Caco-2 (cell line): ENCODE measurements at regions not wholly inside any gene's neighbourhood (a gene's known extent, or its start where the extent isn't known, plus 50 kb on each side); places are given as distances from the start of the nearest gene placed in this dataset.

Experiments
- BruUV-seq: library from RNA; stranded (reverse); fragments of 400-500 nt; replicated peaks from 2 replicates; lab custom pipeline; 2021; lab: Mats Ljungman, UMichigan
- CTCF ChIA-PET: fragments of 300-600 bp; sonication (Branson Sonifier 250); formaldehyde crosslinking; loops from one replicate; lab custom pipeline; 2022; ENCODE audit warnings: antibody characterized with exemption; lab: Charles Lee
- POLR2A ChIA-PET: fragments of 300-600 bp; sonication (Branson Sonifier 250); formaldehyde crosslinking; loops from one replicate; lab custom pipeline; 2022; ENCODE audit warnings: antibody characterized with exemption; lab: Charles Lee
- DNase-seq, 2 experiments: peaks; one replicate each; pipeline versions ENCODE4 v3.0.0 to v3.0.0-alpha.2; 2020 to 2022
- H3K27me3 ChIP-seq: replicated peaks from 2 replicates; pipeline ENCODE4 v1.6.0; 2011; ENCODE audit warnings: low read length; ENCODE audit not compliant: control insufficient read depth, insufficient read depth
- H3K36me3 ChIP-seq: 2 replicates; pipeline ENCODE4 v1.5.1; 2011; ENCODE audit warnings: low read length; ENCODE audit not compliant: control insufficient read depth, insufficient read depth
- H3K4me1 ChIP-seq: fragments of 250-450 bp; sonication (Bioruptor Pico); 2 replicates; pipeline ENCODE4 v1.5.1; 2020; ENCODE audit warnings: mild to moderate bottlenecking
- H3K4me3 ChIP-seq: 2 replicates; pipeline ENCODE4 v1.5.1; 2011; ENCODE audit warnings: low read depth, mild to moderate bottlenecking, control low read depth, low read length
- H3K9me3 ChIP-seq: fragments of 250-450 bp; sonication (Bioruptor Pico); 2 replicates; pipeline ENCODE4 v1.5.1; 2020; ENCODE audit warnings: mild to moderate bottlenecking, moderate library complexity
- H3K27ac Mint-ChIP-seq: one replicate; pipeline ENCODE4 v1.8.0; 2022; ENCODE audit warnings: mixed read lengths; ENCODE audit not compliant: unreplicated experiment
- H3K27me3 Mint-ChIP-seq: one replicate; pipeline ENCODE4 v1.8.0; 2022; ENCODE audit warnings: mixed read lengths; ENCODE audit not compliant: insufficient read depth, unreplicated experiment
- H3K36me3 Mint-ChIP-seq: one replicate; pipeline ENCODE4 v1.8.0; 2022; ENCODE audit warnings: mild to moderate bottlenecking, mixed read lengths; ENCODE audit not compliant: insufficient read depth, unreplicated experiment
- H3K4me1 Mint-ChIP-seq: one replicate; pipeline ENCODE4 v1.8.0; 2022; ENCODE audit warnings: low read depth, mixed read lengths; ENCODE audit not compliant: unreplicated experiment
- H3K4me3 Mint-ChIP-seq: one replicate; pipeline ENCODE4 v1.8.0; 2022; ENCODE audit warnings: mild to moderate bottlenecking, moderate library complexity, mixed read lengths; ENCODE audit not compliant: unreplicated experiment
- H3K9me3 Mint-ChIP-seq: one replicate; pipeline ENCODE4 v1.8.0; 2022; ENCODE audit warnings: mixed read lengths; ENCODE audit not compliant: unreplicated experiment
- CTCF ChIP-seq, 2 experiments: fragments of 200-600 bp in 1 of 2; IDR thresholded peaks; 1 replicate in 1 of 2; 2 replicates in 1 of 2; pipeline versions ENCODE4 v1.5.1 to v1.8.0; 2011 to 2022; ENCODE audit warnings: antibody characterized with exemption in 1 of 2, control low read depth in 1 of 2, inconsistent platforms in 1 of 2, low read depth in 1 of 2, low read length in 1 of 2, mild to moderate bottlenecking in 1 of 2, moderate library complexity in 1 of 2; ENCODE audit not compliant: insufficient read depth in 1 of 2, severe bottlenecking in 1 of 2, unreplicated experiment in 1 of 2
- intact Hi-C: fragments of 100-400 bp; cut with micrococcal nuclease; formaldehyde crosslinking; loops from one replicate; pipeline ENCODE4 v1.10.0; 2022; ENCODE audit not compliant: unreplicated experiment

GRCh38 chr1:119308806-119309205, 59.8 kb upstream of the HAO2 start:
- Mint-ChIP-seq H3K9me3 (no peaks in the 10 kb centered on the region), H3K27ac (no peak overlapping the region), H3K4me3 (no peak overlapping the region), H3K27me3 (no peaks in the 10 kb centered on the region), H3K36me3 (no peaks in the 10 kb centered on the region), H3K4me1 (no peaks in the 10 kb centered on the region)
- ChIA-PET CTCF (no interaction called here), POLR2A (no interaction called here)
- DNase-seq, result no peak
- TF ChIP-seq CTCF (IDR thresholded peaks at IDR 0.05; ENCODE audit: insufficient read depth in 1 of 2, low read depth in 1 of 2, low read length in 1 of 2, severe bottlenecking in 1 of 2, unreplicated experiment in 1 of 2), result no peak
- Histone ChIP-seq H3K4me3 (no peak overlapping the region), H3K4me1 (no peaks in the 10 kb centered on the region), H3K36me3 (no peaks in the 10 kb centered on the region), H3K9me3 (no peaks in the 10 kb centered on the region), H3K27me3 (no peaks in the 10 kb centered on the region)
- no TSS peak for BruUV-seq
- intact Hi-C loops, result no loop called here

- no peak overlapping the region for H3K27ac Mint-ChIP-seq
- H3K9me3 ChIP-seq, result no peaks in the 10 kb centered on the region
- H3K36me3 ChIP-seq, result no peaks in the 10 kb centered on the region
- H3K4me3 ChIP-seq, result no peak overlapping the region
- no peak for DNase-seq
- no peak for TF ChIP-seq CTCF (IDR thresholded peaks at IDR 0.05; ENCODE audit: insufficient read depth in 1 of 2, low read depth in 1 of 2, low read length in 1 of 2, severe bottlenecking in 1 of 2, unreplicated experiment in 1 of 2)
- no peak overlapping the region for H3K4me3 Mint-ChIP-seq
- H3K9me3 Mint-ChIP-seq, result no peaks in the 10 kb centered on the region
- intact Hi-C loops, result no loop called here
- H3K36me3 Mint-ChIP-seq, result no peaks in the 10 kb centered on the region
- POLR2A ChIA-PET, result no interaction called here
- no peaks in the 10 kb centered on the region for H3K27me3 ChIP-seq
- no peaks in the 10 kb centered on the region for H3K4me1 Mint-ChIP-seq
- BruUV-seq, result no TSS peak
- H3K4me1 ChIP-seq, result no peaks in the 10 kb centered on the region
- H3K27me3 Mint-ChIP-seq, result no peaks in the 10 kb centered on the region
- CTCF ChIA-PET, result no interaction called here
These were observed 58.3 kb upstream of the HAO2 start for GRCh38 chr1:119310301-119310700.

GRCh38 chr1:119312500-119312899, 56.1 kb upstream of the HAO2 start:
- Histone ChIP-seq H3K9me3 (no peaks in the 10 kb centered on the region), H3K4me1 (no peaks in the 10 kb centered on the region), H3K27me3 (no peaks in the 10 kb centered on the region), H3K4me3 (no peak overlapping the region), H3K36me3 (no peaks in the 10 kb centered on the region)
- ChIA-PET CTCF (no interaction called here), POLR2A (no interaction called here)
- BruUV-seq, result no TSS peak
- no peak overlapping the region for H3K4me3 Mint-ChIP-seq
- no peak overlapping the region for H3K27ac Mint-ChIP-seq
- no peak for DNase-seq
- H3K36me3 Mint-ChIP-seq, result no peaks in the 10 kb centered on the region
- no peaks in the 10 kb centered on the region for H3K4me1 Mint-ChIP-seq
- H3K27me3 Mint-ChIP-seq, result no peaks in the 10 kb centered on the region
- intact Hi-C loops, result no loop called here
- TF ChIP-seq CTCF (IDR thresholded peaks at IDR 0.05; ENCODE audit: insufficient read depth in 1 of 2, low read depth in 1 of 2, low read length in 1 of 2, severe bottlenecking in 1 of 2, unreplicated experiment in 1 of 2), result no peak
- H3K9me3 Mint-ChIP-seq, result no peaks in the 10 kb centered on the region
